Kidney (tissue), 13 donors: ENCODE measurements at regions not wholly inside any gene's neighbourhood (a gene's known extent, or its start where the extent isn't known, plus 50 kb on each side); places are given as distances from the start of the nearest gene placed in this dataset.

Experiments
- DNase-seq, 5 donors: peaks; one replicate each; pipeline ENCODE4 v3.0.0-alpha.2; 2013 to 2020
- FAIRE-seq: peaks from 2 replicates; lab custom pipeline; 2012; peaks lifted over from hg19 to GRCh38; lab: Jason Lieb, UNC
- H3K27ac ChIP-seq, 2 donors: one replicate each; pipeline ENCODE4 v1.7.0; 2013; ENCODE audit warnings: low read depth in 2 of 2, low read length in 2 of 2, inconsistent platforms in 1 of 2
- H3K27me3 ChIP-seq: one replicate; pipeline ENCODE4 v1.7.1; 2013; ENCODE audit warnings: low read length, inconsistent platforms; ENCODE audit not compliant: control insufficient read depth, insufficient read depth
- H3K36me3 ChIP-seq, 3 donors: one replicate each; pipeline versions ENCODE4 v1.7.0 to v1.7.1; 2013; ENCODE audit warnings: low read length in 3 of 3, control low read depth in 1 of 3, inconsistent platforms in 1 of 3; ENCODE audit not compliant: insufficient read depth in 3 of 3, control insufficient read depth in 2 of 3
- H3K4me1 ChIP-seq, 3 donors: one replicate each; pipeline versions ENCODE4 v1.7.0 to v1.7.1; 2013; ENCODE audit warnings: low read length in 3 of 3, inconsistent platforms in 1 of 3, low read depth in 1 of 3; ENCODE audit not compliant: control insufficient read depth in 2 of 3, insufficient read depth in 2 of 3
- H3K4me3 ChIP-seq, 3 donors: one replicate each; pipeline versions ENCODE4 v1.7.0 to v1.8.1; 2013; ENCODE audit warnings: low read length in 3 of 3, control low read depth in 1 of 3, inconsistent platforms in 1 of 3
- H3K9ac ChIP-seq, 3 donors: one replicate each; pipeline versions ENCODE4 v1.7.0 to v1.7.1; 2013; ENCODE audit warnings: low read length in 3 of 3, control low read depth in 1 of 3, inconsistent platforms in 1 of 3
- H3K9me3 ChIP-seq, 3 donors: one replicate each; pipeline versions ENCODE4 v1.7.0 to v1.7.1; 2013; ENCODE audit warnings: low read length in 3 of 3, control low read depth in 1 of 3, inconsistent platforms in 1 of 3; ENCODE audit not compliant: control insufficient read depth in 2 of 3, insufficient read depth in 1 of 3
- CTCF ChIP-seq: IDR thresholded peaks from 3 replicates; pipeline ENCODE4 v1.5.1; 2012; ENCODE audit warnings: mild to moderate bottlenecking, moderate library complexity, borderline replicate concordance; ENCODE audit not compliant: insufficient read depth; ENCODE audit errors: extremely low read depth
- intact Hi-C: fragments of 100-400 bp; cut with DNase I; formaldehyde crosslinking; loops from one replicate; pipeline ENCODE4 v1.11.1; 2022
- donor health status: control.
- donor health status: control.
- donor health status: control.
- donor health status: control.
- donor health status: control.
- donor health status: DM: yes; HTN: yes; CAD: no.
- donor health status: Normal renal cell carcinoma (clear cell type).

GRCh38 chr6:76481101-76481500 is 408.6 kb upstream of the IMPG1 start:
- no peaks in the 10 kb centered on the region for H3K27me3 ChIP-seq
- H3K36me3 ChIP-seq, result no peaks in the 10 kb centered on the region
- H3K9me3 ChIP-seq, result peaks cover 0 to 24% (median 0%) of the 10 kb centered on the region in 3 donors
- FAIRE-seq (no peak), DNase-seq (no peak)
- no peak overlapping the region for H3K27ac ChIP-seq
- H3K4me3 ChIP-seq, result no peak overlapping the region
- H3K4me1 ChIP-seq, result no peaks in the 10 kb centered on the region
- intact Hi-C loops, result no loop called here
- H3K9ac ChIP-seq, result no peak overlapping the region
- no peak for TF ChIP-seq CTCF

- DNase-seq (no peak), FAIRE-seq (no peak)
- H3K4me3 ChIP-seq, result no peak overlapping the region
Measured at GRCh38 chr6:76472858-76473257, 400.4 kb upstream of the IMPG1 start.

GRCh38 chr6:76466286-76466685 is 393.8 kb upstream of the IMPG1 start:
- no peak for TF ChIP-seq CTCF
- no peaks in the 10 kb centered on the region for H3K36me3 ChIP-seq
- intact Hi-C loops, result no loop called here
- FAIRE-seq (no peak), DNase-seq (no peak)
- no peaks in the 10 kb centered on the region for H3K4me1 ChIP-seq
- no peaks in the 10 kb centered on the region for H3K27me3 ChIP-seq
- H3K4me3 ChIP-seq, result no peak overlapping the region
- no peaks in the 10 kb centered on the region for H3K9me3 ChIP-seq
- H3K9ac ChIP-seq, result no peak overlapping the region
- H3K27ac ChIP-seq, result no peak overlapping the region

More at GRCh38 chr6:76472858-76473257, 400.4 kb upstream of the IMPG1 start:
- intact Hi-C loops, result no loop called here
- no peaks in the 10 kb centered on the region for H3K36me3 ChIP-seq
- no peak overlapping the region for H3K9ac ChIP-seq
- no peaks in the 10 kb centered on the region for H3K27me3 ChIP-seq
- no peaks in the 10 kb centered on the region for H3K9me3 ChIP-seq
- no peak for TF ChIP-seq CTCF
- H3K4me1 ChIP-seq, result no peaks in the 10 kb centered on the region
- H3K27ac ChIP-seq, result no peak overlapping the region

GRCh38 chr6:76465410-76465809 is 392.9 kb upstream of the IMPG1 start:
- no peak for DNase-seq
- intact Hi-C loops, result no loop called here
- FAIRE-seq, result no peak

More at GRCh38 chr6:76465410-76465809, 392.9 kb upstream of the IMPG1 start:
- no peaks in the 10 kb centered on the region for H3K36me3 ChIP-seq
- no peak for TF ChIP-seq CTCF
- no peak overlapping the region for H3K9ac ChIP-seq
- no peaks in the 10 kb centered on the region for H3K27me3 ChIP-seq
- no peak overlapping the region for H3K27ac ChIP-seq
- no peaks in the 10 kb centered on the region for H3K9me3 ChIP-seq
- H3K4me3 ChIP-seq, result no peak overlapping the region
- no peaks in the 10 kb centered on the region for H3K4me1 ChIP-seq
